Activated B cell treated with CpG ODN at 0.5 μM for 24 hours (primary cell): ENCODE measurements at regions not wholly inside any gene's neighbourhood (a gene's known extent, or its start where the extent isn't known, plus 50 kb on each side); places are given as distances from the start of the nearest gene placed in this dataset.

Experiments
- ATAC-seq: fragments of 200-7000 bp; cut with Tn5 transposase; one replicate; pipeline ENCODE4 v1.10.0; 2021; ENCODE audit warnings: low read depth, mild to moderate bottlenecking, moderate library complexity
- CTCF ChIA-PET: fragments of 350-600 bp; sonication (Branson Sonifier 250); formaldehyde crosslinking; loops from one replicate; lab custom pipeline; 2021; ENCODE audit warnings: antibody characterized with exemption; lab: Charles Lee
- POLR2A ChIA-PET: fragments of 350-600 bp; sonication (Branson Sonifier 250); formaldehyde crosslinking; loops from one replicate; lab custom pipeline; 2021; ENCODE audit warnings: antibody characterized with exemption; lab: Charles Lee
- DNase-seq: peaks from one replicate; pipeline ENCODE4 v3.0.0; 2022
- H3K27ac Mint-ChIP-seq: one replicate; pipeline ENCODE4 v1.8.0; 2020; ENCODE audit warnings: mixed read lengths
- H3K27me3 Mint-ChIP-seq: one replicate; pipeline ENCODE4 v1.8.0; 2021; ENCODE audit warnings: mixed read lengths
- H3K36me3 Mint-ChIP-seq: one replicate; pipeline ENCODE4 v1.8.0; 2021; ENCODE audit warnings: low read depth, mixed read lengths
- H3K4me1 Mint-ChIP-seq: one replicate; pipeline ENCODE4 v1.8.0; 2021; ENCODE audit warnings: mixed read lengths
- H3K4me3 Mint-ChIP-seq: one replicate; pipeline ENCODE4 v1.8.0; 2020; ENCODE audit warnings: mild to moderate bottlenecking, mixed read lengths
- H3K9me3 Mint-ChIP-seq: one replicate; pipeline ENCODE4 v1.8.0; 2020; ENCODE audit warnings: mixed read lengths
- CTCF ChIP-seq: fragments of 200-600 bp; IDR thresholded peaks from one replicate; pipeline ENCODE4 v1.8.0; 2022; ENCODE audit warnings: antibody characterized with exemption, mild to moderate bottlenecking
- intact Hi-C: fragments of 100-400 bp; cut with micrococcal nuclease; formaldehyde crosslinking; loops from one replicate; pipeline ENCODE4 v1.15.1; 2024

- H3K27ac Mint-ChIP-seq = no peak overlapping the region
- no peaks in the 10 kb centered on the region for H3K36me3 Mint-ChIP-seq
- H3K4me1 Mint-ChIP-seq = peaks cover 6% of the 10 kb centered on the region
- POLR2A ChIA-PET = no interaction called here
- no peak overlapping the region for H3K4me3 Mint-ChIP-seq
- no peaks in the 10 kb centered on the region for H3K9me3 Mint-ChIP-seq
- CTCF ChIA-PET = no interaction called here
- peaks cover 49% of the 10 kb centered on the region for H3K27me3 Mint-ChIP-seq
- intact Hi-C loops = no loop called here
- TF ChIP-seq CTCF = no peak
- ATAC-seq (no peak), DNase-seq (no peak)
Observed at GRCh38 chr17:49914664-49915063, 54.3 kb upstream of the DLX4 start.

- CTCF ChIA-PET = interaction anchor here (0.6 kb wide), 1 partner anchor 45 kb away, joined by 4 read pairs; no protein-coding TSS in a partner anchor
- H3K27me3 Mint-ChIP-seq = peaks cover 47% of the 10 kb centered on the region
- H3K4me3 Mint-ChIP-seq = no peak overlapping the region
- POLR2A ChIA-PET = no interaction called here
- DNase-seq (no peak), ATAC-seq (no peak)
- no peak for TF ChIP-seq CTCF
- no peak overlapping the region for H3K27ac Mint-ChIP-seq
- no peaks in the 10 kb centered on the region for H3K36me3 Mint-ChIP-seq
- intact Hi-C loops = no loop called here
- H3K4me1 Mint-ChIP-seq = peaks cover 2% of the 10 kb centered on the region
- H3K9me3 Mint-ChIP-seq = no peaks in the 10 kb centered on the region
Observed at GRCh38 chr17:49915260-49915659, 53.7 kb upstream of the DLX4 start.

- H3K27ac Mint-ChIP-seq = no peak overlapping the region
- no peak for TF ChIP-seq CTCF
- ATAC-seq = no peak
- H3K27me3 Mint-ChIP-seq = peaks cover 46% of the 10 kb centered on the region
- CTCF ChIA-PET = interaction anchor here (0.6 kb wide), 1 partner anchor 45 kb away, joined by 4 read pairs; no protein-coding TSS in a partner anchor
- POLR2A ChIA-PET = no interaction called here
- no peaks in the 10 kb centered on the region for H3K9me3 Mint-ChIP-seq
- no peaks in the 10 kb centered on the region for H3K36me3 Mint-ChIP-seq
- intact Hi-C loops = no loop called here
- H3K4me1 Mint-ChIP-seq = peaks cover under 1% of the 10 kb centered on the region
- no peak for DNase-seq
- H3K4me3 Mint-ChIP-seq = no peak overlapping the region
Observed at GRCh38 chr17:49915670-49916069, 53.3 kb upstream of the DLX4 start.

GRCh38 chr17:49916854-49917515 is 52.0 kb upstream of the DLX4 start:
- Mint-ChIP-seq H3K27ac (no peak overlapping the region), H3K27me3 (peaks cover 35% of the 10 kb centered on the region), H3K4me3 (no peak overlapping the region), H3K36me3 (no peaks in the 10 kb centered on the region), H3K4me1 (no peaks in the 10 kb centered on the region), H3K9me3 (no peaks in the 10 kb centered on the region)
- no peak for TF ChIP-seq CTCF
- ATAC-seq (no peak), DNase-seq (no peak)
- intact Hi-C loops = no loop called here
- POLR2A ChIA-PET = no interaction called here
- CTCF ChIA-PET = no interaction called here

GRCh38 chr17:49918591-49918990 is 50.4 kb upstream of the DLX4 start:
- no peaks in the 10 kb centered on the region for H3K9me3 Mint-ChIP-seq
- ChIA-PET CTCF (no interaction called here), POLR2A (no interaction called here)
- H3K27ac Mint-ChIP-seq = no peak overlapping the region
- DNase-seq (no peak), ATAC-seq (no peak)
- no peak overlapping the region for H3K4me3 Mint-ChIP-seq
- H3K4me1 Mint-ChIP-seq = no peaks in the 10 kb centered on the region
- no peak for TF ChIP-seq CTCF
- no peaks in the 10 kb centered on the region for H3K36me3 Mint-ChIP-seq
- intact Hi-C loops = no loop called here
- H3K27me3 Mint-ChIP-seq = peaks cover 31% of the 10 kb centered on the region
